ENCODE measurements at regions not wholly inside any gene's neighbourhood (a gene's known extent, or its start where the extent isn't known, plus 50 kb on each side); places are given as distances from the start of the nearest gene placed in this dataset.

- no peak for TF ChIP-seq POLR2AphosphoS5 (IDR thresholded peaks at IDR 0.05; ENCODE audit: low read depth, low read length)
- TF ChIP-seq TAF1 (IDR thresholded peaks at IDR 0.05; ENCODE audit: borderline replicate concordance, low read depth, low read length) = no peak
- no peak for TF ChIP-seq POLR2A (IDR thresholded peaks at IDR 0.05; ENCODE audit: low read depth, low read length)
Observed at GRCh38 chr10:93220296-93221170, 146.8 kb downstream of the CYP26A1 start.
